ENCODE measurements at regions not wholly inside any gene's neighbourhood (a gene's known extent, or its start where the extent isn't known, plus 50 kb on each side); places are given as distances from the start of the nearest gene placed in this dataset.

DNA sequence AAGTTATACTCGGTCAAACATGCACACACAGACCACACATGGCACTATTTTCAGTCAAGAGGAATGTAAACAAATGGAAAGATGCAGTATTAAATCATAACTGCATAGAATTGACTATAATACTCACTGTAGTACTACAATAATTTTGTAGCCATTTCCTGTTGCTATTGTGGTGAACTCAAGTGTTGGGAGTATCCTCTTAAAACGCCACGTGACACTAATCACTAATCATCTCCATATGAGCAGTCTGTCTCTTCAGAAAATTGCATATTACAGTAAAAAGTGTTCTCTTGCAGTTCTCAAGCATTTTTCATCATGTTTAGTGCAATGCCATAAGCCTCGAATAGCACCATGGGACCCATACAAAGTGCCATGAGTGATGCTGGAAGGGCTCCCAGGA is 258.7 kb upstream of the ID4 start:
- TF ChIP-seq, protein P1, sequence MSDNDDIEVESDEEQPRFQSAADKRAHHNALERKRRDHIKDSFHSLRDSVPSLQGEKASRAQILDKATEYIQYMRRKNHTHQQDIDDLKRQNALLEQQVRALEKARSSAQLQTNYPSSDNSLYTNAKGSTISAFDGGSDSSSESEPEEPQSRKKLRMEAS (IDR thresholded peaks at IDR 0.05): no peak
- TF ChIP-seq, protein P2, sequence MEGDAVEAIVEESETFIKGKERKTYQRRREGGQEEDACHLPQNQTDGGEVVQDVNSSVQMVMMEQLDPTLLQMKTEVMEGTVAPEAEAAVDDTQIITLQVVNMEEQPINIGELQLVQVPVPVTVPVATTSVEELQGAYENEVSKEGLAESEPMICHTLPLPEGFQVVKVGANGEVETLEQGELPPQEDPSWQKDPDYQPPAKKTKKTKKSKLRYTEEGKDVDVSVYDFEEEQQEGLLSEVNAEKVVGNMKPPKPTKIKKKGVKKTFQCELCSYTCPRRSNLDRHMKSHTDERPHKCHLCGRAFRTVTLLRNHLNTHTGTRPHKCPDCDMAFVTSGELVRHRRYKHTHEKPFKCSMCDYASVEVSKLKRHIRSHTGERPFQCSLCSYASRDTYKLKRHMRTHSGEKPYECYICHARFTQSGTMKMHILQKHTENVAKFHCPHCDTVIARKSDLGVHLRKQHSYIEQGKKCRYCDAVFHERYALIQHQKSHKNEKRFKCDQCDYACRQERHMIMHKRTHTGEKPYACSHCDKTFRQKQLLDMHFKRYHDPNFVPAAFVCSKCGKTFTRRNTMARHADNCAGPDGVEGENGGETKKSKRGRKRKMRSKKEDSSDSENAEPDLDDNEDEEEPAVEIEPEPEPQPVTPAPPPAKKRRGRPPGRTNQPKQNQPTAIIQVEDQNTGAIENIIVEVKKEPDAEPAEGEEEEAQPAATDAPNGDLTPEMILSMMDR (IDR thresholded peaks at IDR 0.05; ENCODE audit: control extremely low read depth in 1 of 3, insufficient read depth in 1 of 3, low read depth in 1 of 3, low read length in 3 of 3): no peak
- no peak for TF ChIP-seq EZH2 (IDR thresholded peaks at IDR 0.05; ENCODE audit: low read depth, low read length, severe bottlenecking)
- TF ChIP-seq, protein P3, sequence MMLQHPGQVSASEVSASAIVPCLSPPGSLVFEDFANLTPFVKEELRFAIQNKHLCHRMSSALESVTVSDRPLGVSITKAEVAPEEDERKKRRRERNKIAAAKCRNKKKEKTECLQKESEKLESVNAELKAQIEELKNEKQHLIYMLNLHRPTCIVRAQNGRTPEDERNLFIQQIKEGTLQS (IDR thresholded peaks at IDR 0.05; ENCODE audit: insufficient read depth, low read depth, low read length): no peak

Measured in H1 (cell line).